Fibroblast of lung (primary cell): ENCODE measurements at regions not wholly inside any gene's neighbourhood (a gene's known extent, or its start where the extent isn't known, plus 50 kb on each side); places are given as distances from the start of the nearest gene placed in this dataset.

ENCODE experiments used
- DNase-seq, 2 donors: peaks; one replicate each; pipeline versions ENCODE4 v3.0.0 to v3.0.0-alpha.2; 2010; ENCODE audit warnings: low read depth in 2 of 2
- H2AFZ ChIP-seq: 2 replicates; pipeline ENCODE4 v1.5.1; 2012; ENCODE audit warnings: low read length, control low read depth, inconsistent platforms
- H3K27ac ChIP-seq: 2 replicates; pipeline ENCODE4 v1.5.1; 2011; ENCODE audit warnings: low read length, control low read depth; ENCODE audit not compliant: insufficient read depth
- H3K27me3 ChIP-seq: 2 replicates; pipeline ENCODE4 v1.5.1; 2011; ENCODE audit warnings: mild to moderate bottlenecking, low read length; ENCODE audit not compliant: control insufficient read depth, insufficient read depth
- H3K36me3 ChIP-seq: 2 replicates; pipeline ENCODE4 v1.5.1; 2011; ENCODE audit warnings: low read length; ENCODE audit not compliant: control insufficient read depth, insufficient read depth
- H3K4me1 ChIP-seq: 2 replicates; pipeline ENCODE4 v1.5.1; 2011; ENCODE audit warnings: low read length; ENCODE audit not compliant: control insufficient read depth, insufficient read depth; ENCODE audit errors: extremely low read depth
- H3K4me2 ChIP-seq: 2 replicates; pipeline ENCODE4 v1.5.1; 2011; ENCODE audit warnings: low read length, control low read depth; ENCODE audit not compliant: insufficient read depth; ENCODE audit errors: extremely low read depth
- H3K4me3 ChIP-seq, 4 experiments: fragments of 200-600 bp in 1 of 4; sonication (generic) in 1 of 4; replicated peaks in 1 of 4; 2 replicates each; pipeline ENCODE4 v1.5.1; 2011 to 2016; ENCODE audit warnings: low read length in 4 of 4, low read depth in 3 of 4, mild to moderate bottlenecking in 3 of 4, control low read depth in 2 of 4, inconsistent platforms in 1 of 4, mixed read lengths in 1 of 4; ENCODE audit not compliant: insufficient read depth in 1 of 4; ENCODE audit errors: control extremely low read depth in 1 of 4
- H3K79me2 ChIP-seq: 2 replicates; pipeline ENCODE4 v1.5.1; 2012; ENCODE audit warnings: mild to moderate bottlenecking, low read length, inconsistent platforms; ENCODE audit not compliant: control insufficient read depth, insufficient read depth
- H3K9ac ChIP-seq: 2 replicates; pipeline ENCODE4 v1.5.1; 2011; ENCODE audit warnings: mild to moderate bottlenecking, low read length, control low read depth; ENCODE audit not compliant: insufficient read depth
- H3K9me3 ChIP-seq: 2 replicates; pipeline ENCODE4 v1.5.1; 2012; ENCODE audit warnings: low read depth, low read length; ENCODE audit not compliant: control insufficient read depth, insufficient read depth
- H4K20me1 ChIP-seq: 2 replicates; pipeline ENCODE4 v1.5.1; 2011; ENCODE audit warnings: low read length; ENCODE audit not compliant: control insufficient read depth, insufficient read depth; ENCODE audit errors: extremely low read depth
- EZH2 ChIP-seq: IDR thresholded peaks from 2 replicates; pipeline ENCODE4 v1.5.1; 2012; ENCODE audit warnings: low read length, control low read depth, mild to moderate bottlenecking; ENCODE audit errors: missing control alignments
- TF ChIP-seq, protein P1 (sequence below), 2 donors: IDR thresholded peaks in 1 of 2; conservative IDR thresholded peaks in 1 of 2; 1 replicate in 1 of 2; 2 replicates in 1 of 2; pipeline ENCODE4 v1.5.1; 2011 to 2012; ENCODE audit warnings: low read length in 2 of 2, control low read depth in 1 of 2, inconsistent platforms in 1 of 2, low read depth in 1 of 2, mild to moderate bottlenecking in 1 of 2

DNA sequence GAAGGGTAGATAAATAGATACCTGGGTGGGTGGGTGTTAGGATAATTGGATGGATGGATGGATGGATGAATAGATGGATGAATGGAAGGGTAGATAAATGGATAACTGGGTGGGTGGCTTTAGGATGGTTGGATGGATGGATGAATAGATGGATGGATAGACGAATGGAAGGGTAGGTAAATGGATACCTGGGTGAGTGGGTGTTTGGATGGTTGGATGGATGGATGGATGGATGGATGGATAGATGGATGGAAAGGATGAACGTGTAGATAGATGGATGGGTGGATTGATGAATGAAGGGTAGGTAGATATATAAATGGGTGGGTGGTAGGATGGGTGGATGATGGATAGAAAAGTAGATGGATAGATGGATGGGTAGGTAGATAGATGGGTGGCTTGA is 59.8 kb upstream of the RXRA start:
- H3K36me3 ChIP-seq = no peaks in the 10 kb centered on the region
- peaks cover 6% of the 10 kb centered on the region for H3K27me3 ChIP-seq
- H2AFZ ChIP-seq = no peak overlapping the region
- H3K9me3 ChIP-seq = no peaks in the 10 kb centered on the region
- TF ChIP-seq EZH2 = no peak
- TF ChIP-seq, protein P1, sequence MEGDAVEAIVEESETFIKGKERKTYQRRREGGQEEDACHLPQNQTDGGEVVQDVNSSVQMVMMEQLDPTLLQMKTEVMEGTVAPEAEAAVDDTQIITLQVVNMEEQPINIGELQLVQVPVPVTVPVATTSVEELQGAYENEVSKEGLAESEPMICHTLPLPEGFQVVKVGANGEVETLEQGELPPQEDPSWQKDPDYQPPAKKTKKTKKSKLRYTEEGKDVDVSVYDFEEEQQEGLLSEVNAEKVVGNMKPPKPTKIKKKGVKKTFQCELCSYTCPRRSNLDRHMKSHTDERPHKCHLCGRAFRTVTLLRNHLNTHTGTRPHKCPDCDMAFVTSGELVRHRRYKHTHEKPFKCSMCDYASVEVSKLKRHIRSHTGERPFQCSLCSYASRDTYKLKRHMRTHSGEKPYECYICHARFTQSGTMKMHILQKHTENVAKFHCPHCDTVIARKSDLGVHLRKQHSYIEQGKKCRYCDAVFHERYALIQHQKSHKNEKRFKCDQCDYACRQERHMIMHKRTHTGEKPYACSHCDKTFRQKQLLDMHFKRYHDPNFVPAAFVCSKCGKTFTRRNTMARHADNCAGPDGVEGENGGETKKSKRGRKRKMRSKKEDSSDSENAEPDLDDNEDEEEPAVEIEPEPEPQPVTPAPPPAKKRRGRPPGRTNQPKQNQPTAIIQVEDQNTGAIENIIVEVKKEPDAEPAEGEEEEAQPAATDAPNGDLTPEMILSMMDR (conservative IDR thresholded peaks at IDR 0.05 in 1 of 2, IDR thresholded peaks at IDR 0.05 in 1 of 2; ENCODE audit: low read depth in 1 of 2, low read length in 2 of 2) = no peak
- H3K9ac ChIP-seq = no peak overlapping the region
- no peak for DNase-seq
- H3K4me3 ChIP-seq = no peak overlapping the region
- no peak overlapping the region for H3K27ac ChIP-seq
- H4K20me1 ChIP-seq = no peaks in the 10 kb centered on the region
- no peaks in the 10 kb centered on the region for H3K4me1 ChIP-seq
- no peak overlapping the region for H3K4me2 ChIP-seq
- H3K79me2 ChIP-seq = no peaks in the 10 kb centered on the region

DNA sequence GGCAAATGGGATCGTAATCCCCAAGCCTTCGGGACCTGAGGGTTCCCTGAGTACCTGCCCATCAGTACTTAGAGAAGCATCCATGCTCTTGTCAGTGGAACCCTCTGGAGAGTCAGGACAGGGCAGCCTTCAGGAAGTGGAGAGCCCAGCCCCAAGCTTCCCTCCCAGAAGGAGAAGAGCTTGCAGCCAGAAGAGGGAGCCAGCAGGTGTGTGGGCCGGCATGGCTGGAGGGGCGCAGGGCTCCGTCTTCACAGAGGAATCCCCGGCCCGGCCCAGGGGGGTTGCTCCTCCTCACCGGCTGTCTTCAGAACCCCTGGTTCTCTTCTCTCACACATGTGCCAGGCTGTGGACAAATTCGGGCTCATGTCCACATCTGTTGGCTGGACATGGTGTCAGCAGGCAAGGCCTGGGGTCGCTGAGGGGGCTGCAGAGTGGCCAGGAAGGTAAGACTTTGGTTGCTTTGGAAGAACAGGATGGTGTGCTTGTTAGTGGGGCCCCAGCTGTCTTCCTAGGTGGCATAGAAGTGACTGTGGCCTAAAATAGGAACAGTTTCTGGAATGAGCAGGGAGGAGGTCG is 58.9 kb upstream of the RXRA start:
- Histone ChIP-seq H3K9me3 (no peaks in the 10 kb centered on the region), H3K9ac (no peak overlapping the region), H3K4me2 (no peak overlapping the region), H3K27ac (no peak overlapping the region), H3K36me3 (no peaks in the 10 kb centered on the region), H4K20me1 (no peaks in the 10 kb centered on the region), H2AFZ (no peak overlapping the region), H3K79me2 (no peaks in the 10 kb centered on the region), H3K4me3 (no peak overlapping the region), H3K27me3 (peaks cover 6% of the 10 kb centered on the region), H3K4me1 (no peaks in the 10 kb centered on the region)
- no peak for TF ChIP-seq EZH2
- TF ChIP-seq, protein P1 (conservative IDR thresholded peaks at IDR 0.05 in 1 of 2, IDR thresholded peaks at IDR 0.05 in 1 of 2; ENCODE audit: low read depth in 1 of 2, low read length in 2 of 2) = no peak
- DNase-seq = no peak

DNA sequence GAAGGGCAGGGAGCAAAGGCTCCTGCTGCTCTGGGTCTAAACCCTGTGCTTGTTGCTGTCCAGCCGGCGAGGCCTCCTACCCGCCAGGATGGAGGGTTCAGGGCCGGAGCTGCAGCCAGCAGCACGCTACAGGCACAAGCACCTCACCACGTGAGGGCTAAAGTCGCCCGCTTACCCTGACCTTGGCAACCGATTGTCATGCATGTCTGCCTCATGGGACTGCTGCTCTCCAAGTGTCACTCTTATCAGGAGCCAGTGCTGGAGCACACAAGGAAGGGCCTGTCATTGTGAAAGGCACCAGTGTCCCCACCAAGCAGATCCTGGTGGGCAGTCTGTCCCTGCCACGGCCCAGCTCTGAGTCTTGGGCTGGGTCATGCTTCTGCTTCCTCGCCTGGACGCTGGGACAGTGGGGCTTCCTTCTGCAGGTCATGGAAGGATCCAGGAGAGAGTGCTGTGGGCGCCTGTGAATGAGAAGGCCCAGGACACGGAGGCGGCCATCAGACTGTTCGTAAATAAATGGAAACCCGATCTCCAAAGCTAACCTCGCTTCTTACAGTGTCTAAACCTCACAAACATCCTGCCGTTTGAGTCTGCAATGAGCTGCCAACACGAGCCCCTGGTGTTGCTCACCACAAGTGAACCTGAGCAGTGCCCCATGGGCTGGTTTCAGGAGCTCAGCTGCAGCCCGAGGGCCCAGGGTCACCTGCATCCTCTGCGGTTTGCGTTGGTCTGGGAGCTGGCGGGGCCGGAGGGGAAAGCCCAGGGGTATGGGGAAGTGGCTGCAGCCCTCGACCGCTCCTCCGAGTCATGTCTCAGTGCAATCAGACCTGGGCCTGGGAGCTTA is 58.2 kb upstream of the RXRA start:
- Histone ChIP-seq H2AFZ (no peak overlapping the region), H3K9me3 (no peaks in the 10 kb centered on the region), H4K20me1 (no peaks in the 10 kb centered on the region), H3K4me1 (no peaks in the 10 kb centered on the region), H3K79me2 (no peaks in the 10 kb centered on the region), H3K4me3 (no peak overlapping the region), H3K36me3 (no peaks in the 10 kb centered on the region), H3K9ac (no peak overlapping the region), H3K27me3 (peaks cover 6% of the 10 kb centered on the region), H3K4me2 (no peak overlapping the region), H3K27ac (no peak overlapping the region)
- TF ChIP-seq, protein P1 (conservative IDR thresholded peaks at IDR 0.05 in 1 of 2, IDR thresholded peaks at IDR 0.05 in 1 of 2; ENCODE audit: low read depth in 1 of 2, low read length in 2 of 2) = no peak
- no peak for TF ChIP-seq EZH2
- DNase-seq = no peak
